Liver (tissue), 8 donors: ENCODE measurements at regions not wholly inside any gene's neighbourhood (a gene's known extent, or its start where the extent isn't known, plus 50 kb on each side); places are given as distances from the start of the nearest gene placed in this dataset.

Source experiments
- DNase-seq: peaks from one replicate; pipeline ENCODE4 v3.0.0-alpha.2; 2017; ENCODE audit warnings: low spot score
- H3K27ac ChIP-seq, 2 donors: one replicate each; pipeline ENCODE4 v1.7.0; 2013; ENCODE audit warnings: inconsistent platforms in 2 of 2, low read length in 2 of 2, control low read depth in 1 of 2, low read depth in 1 of 2, mild to moderate bottlenecking in 1 of 2
- H3K27me3 ChIP-seq, 4 donors: one replicate each; pipeline versions ENCODE4 v1.6.1 to v1.7.0; 2013; ENCODE audit warnings: low read length in 3 of 4, inconsistent platforms in 1 of 4, mild to moderate bottlenecking in 1 of 4, moderate library complexity in 1 of 4; ENCODE audit not compliant: control insufficient read depth in 4 of 4, insufficient read depth in 4 of 4
- H3K36me3 ChIP-seq, 4 donors: one replicate each; pipeline versions ENCODE4 v1.6.1 to v1.7.0; 2013; ENCODE audit warnings: low read length in 3 of 4, mild to moderate bottlenecking in 3 of 4, low read depth in 1 of 4, moderate library complexity in 1 of 4; ENCODE audit not compliant: control insufficient read depth in 4 of 4, insufficient read depth in 3 of 4
- H3K4me1 ChIP-seq, 4 donors: one replicate each; pipeline versions ENCODE4 v1.6.1 to v1.7.0; 2013; ENCODE audit warnings: low read length in 3 of 4, mild to moderate bottlenecking in 3 of 4, moderate library complexity in 1 of 4; ENCODE audit not compliant: control insufficient read depth in 4 of 4, insufficient read depth in 4 of 4
- H3K4me3 ChIP-seq, 3 donors: one replicate each; pipeline versions ENCODE4 v1.6.1 to v1.7.0; 2013; ENCODE audit warnings: low read length in 3 of 3, control low read depth in 1 of 3, low read depth in 1 of 3, mild to moderate bottlenecking in 1 of 3
- H3K9ac ChIP-seq, 2 donors: one replicate each; pipeline ENCODE4 v1.7.0; 2013; ENCODE audit warnings: low read length in 2 of 2, mild to moderate bottlenecking in 2 of 2, moderate library complexity in 2 of 2, control low read depth in 1 of 2, low read depth in 1 of 2
- H3K9me3 ChIP-seq, 4 donors: one replicate each; pipeline versions ENCODE4 v1.6.1 to v1.7.0; 2013; ENCODE audit warnings: low read length in 3 of 4; ENCODE audit not compliant: control insufficient read depth in 4 of 4
- EGR1 ChIP-seq, 2 donors: IDR thresholded peaks; 2 replicates each; pipeline ENCODE4 v1.6.1; 2016 to 2018; ENCODE audit warnings: antibody characterized with exemption in 2 of 2, low read depth in 2 of 2
- FOXA1 ChIP-seq: IDR thresholded peaks from 2 replicates; pipeline ENCODE4 v1.6.1; 2016; ENCODE audit warnings: antibody characterized with exemption
- FOXA2 ChIP-seq: IDR thresholded peaks from 2 replicates; pipeline ENCODE4 v1.6.1; 2016; ENCODE audit warnings: antibody characterized with exemption
- GABPA ChIP-seq, 2 donors: IDR thresholded peaks in 1 of 2; conservative IDR thresholded peaks in 1 of 2; 2 replicates each; pipeline ENCODE4 v1.6.1; 2016; ENCODE audit warnings: antibody characterized with exemption in 2 of 2, mild to moderate bottlenecking in 1 of 2, moderate library complexity in 1 of 2
- HNF4A ChIP-seq, 2 donors: conservative IDR thresholded peaks; 2 replicates each; pipeline ENCODE4 v1.6.1; 2016; ENCODE audit warnings: antibody characterized with exemption in 2 of 2, mild to moderate bottlenecking in 2 of 2
- HNF4G ChIP-seq: IDR thresholded peaks from 2 replicates; pipeline ENCODE4 v1.6.1; 2016; ENCODE audit warnings: antibody characterized with exemption
- JUND ChIP-seq, 2 donors: IDR thresholded peaks; 2 replicates each; pipeline ENCODE4 v1.6.1; 2016; ENCODE audit warnings: antibody characterized with exemption in 2 of 2
- NR2F2 ChIP-seq: IDR thresholded peaks from 2 replicates; pipeline ENCODE4 v1.6.1; 2016; ENCODE audit warnings: antibody characterized with exemption
- RAD21 ChIP-seq, 2 donors: IDR thresholded peaks; 2 replicates each; pipeline ENCODE4 v1.6.1; 2016; ENCODE audit warnings: antibody characterized with exemption in 2 of 2, mild to moderate bottlenecking in 2 of 2
- RXRA ChIP-seq, 2 donors: IDR thresholded peaks; 2 replicates each; pipeline ENCODE4 v1.6.1; 2017 to 2018; ENCODE audit warnings: antibody characterized with exemption in 2 of 2, mild to moderate bottlenecking in 1 of 2
- SP1 ChIP-seq: IDR thresholded peaks from 2 replicates; pipeline ENCODE4 v1.6.1; 2018; ENCODE audit warnings: antibody characterized with exemption, mild to moderate bottlenecking
- YY1 ChIP-seq: IDR thresholded peaks from 2 replicates; pipeline ENCODE4 v1.6.1; 2016; ENCODE audit warnings: antibody characterized with exemption, mild to moderate bottlenecking
- WGBS: extraction: QIAGEN DNeasy Blood & Tissue Kit; methylation state at CpG from one replicate; pipeline ENCODE4 v1.1.7; 2013; 5-methylcytosine and 5-hydroxymethylcytosine counted together
- TF ChIP-seq, protein P1 (sequence below): IDR thresholded peaks from 2 replicates; pipeline ENCODE4 v1.6.1; 2016; ENCODE audit warnings: antibody characterized with exemption
- TF ChIP-seq, protein P2 (sequence below): fragments of 150-350 bp; IDR thresholded peaks from 2 replicates; pipeline ENCODE4 v1.5.1; 2017; ENCODE audit warnings: improper control_type of control experiment, low read depth, low read length; ENCODE audit not compliant: missing input control
- TF ChIP-seq, protein P3 (sequence below): IDR thresholded peaks from 2 replicates; pipeline ENCODE4 v1.6.1; 2016; ENCODE audit warnings: antibody characterized with exemption
- TF ChIP-seq, protein P4 (sequence below): IDR thresholded peaks from 2 replicates; pipeline ENCODE4 v1.6.1; 2016; ENCODE audit warnings: antibody characterized with exemption, mild to moderate bottlenecking
- donor health status: healthy.
- donor health status: healthy.
- donor health status: healthy.
- donor health status: healthy.
- donor health status: healthy.

DNA sequence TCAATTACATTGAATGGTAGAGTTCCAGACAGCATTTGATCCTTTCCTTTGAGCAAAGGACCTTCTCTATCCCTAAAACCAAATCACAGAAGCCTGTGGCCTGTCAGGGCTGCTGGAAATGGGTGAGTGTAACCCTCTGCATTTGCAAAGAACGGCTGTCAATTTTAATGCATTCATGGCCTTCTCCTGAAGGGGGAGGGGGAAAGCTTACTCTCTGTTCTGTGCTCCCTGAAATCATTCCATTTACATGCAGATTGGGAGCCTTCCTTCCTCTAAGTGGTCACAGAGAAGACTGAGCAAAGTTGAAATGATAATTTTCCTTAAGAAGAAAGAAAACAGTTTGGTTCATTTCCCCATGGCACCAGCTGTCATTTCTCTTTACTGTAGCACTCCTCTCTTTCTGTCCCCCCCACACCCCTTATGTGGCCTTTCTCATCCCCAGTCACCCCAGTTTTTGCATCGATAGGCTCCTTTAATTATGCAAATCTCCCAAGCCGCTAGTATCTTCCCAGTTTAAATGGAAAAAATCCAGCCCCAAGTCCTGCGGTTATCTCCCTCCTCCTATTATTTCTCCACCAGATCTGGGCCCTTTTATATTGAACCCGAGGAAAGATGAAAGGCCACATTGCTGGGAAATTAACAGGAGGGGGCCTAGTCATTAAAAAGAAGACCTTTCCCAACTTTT is 109.4 kb upstream of the KIRREL3 start:
- no peak overlapping the region for H3K4me3 ChIP-seq
- WGBS, result 76% methylated on average over 5 of the region's 5 CpGs
- no peak overlapping the region for H3K27ac ChIP-seq
- DNase-seq, result no peak
- no peak for TF ChIP-seq RXRA (IDR thresholded peaks at IDR 0.05)
- no peak for TF ChIP-seq EGR1 (IDR thresholded peaks at IDR 0.05; ENCODE audit: low read depth in 2 of 2)
- no peak for TF ChIP-seq HNF4A (conservative IDR thresholded peaks at IDR 0.05)
- TF ChIP-seq RAD21 (IDR thresholded peaks at IDR 0.05), result no peak
- TF ChIP-seq YY1, result no peak
- TF ChIP-seq FOXA2, result no peak
- TF ChIP-seq, protein P1, sequence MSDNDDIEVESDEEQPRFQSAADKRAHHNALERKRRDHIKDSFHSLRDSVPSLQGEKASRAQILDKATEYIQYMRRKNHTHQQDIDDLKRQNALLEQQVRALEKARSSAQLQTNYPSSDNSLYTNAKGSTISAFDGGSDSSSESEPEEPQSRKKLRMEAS, result no peak
- no peak for TF ChIP-seq JUND (IDR thresholded peaks at IDR 0.05)
- TF ChIP-seq, protein P2, sequence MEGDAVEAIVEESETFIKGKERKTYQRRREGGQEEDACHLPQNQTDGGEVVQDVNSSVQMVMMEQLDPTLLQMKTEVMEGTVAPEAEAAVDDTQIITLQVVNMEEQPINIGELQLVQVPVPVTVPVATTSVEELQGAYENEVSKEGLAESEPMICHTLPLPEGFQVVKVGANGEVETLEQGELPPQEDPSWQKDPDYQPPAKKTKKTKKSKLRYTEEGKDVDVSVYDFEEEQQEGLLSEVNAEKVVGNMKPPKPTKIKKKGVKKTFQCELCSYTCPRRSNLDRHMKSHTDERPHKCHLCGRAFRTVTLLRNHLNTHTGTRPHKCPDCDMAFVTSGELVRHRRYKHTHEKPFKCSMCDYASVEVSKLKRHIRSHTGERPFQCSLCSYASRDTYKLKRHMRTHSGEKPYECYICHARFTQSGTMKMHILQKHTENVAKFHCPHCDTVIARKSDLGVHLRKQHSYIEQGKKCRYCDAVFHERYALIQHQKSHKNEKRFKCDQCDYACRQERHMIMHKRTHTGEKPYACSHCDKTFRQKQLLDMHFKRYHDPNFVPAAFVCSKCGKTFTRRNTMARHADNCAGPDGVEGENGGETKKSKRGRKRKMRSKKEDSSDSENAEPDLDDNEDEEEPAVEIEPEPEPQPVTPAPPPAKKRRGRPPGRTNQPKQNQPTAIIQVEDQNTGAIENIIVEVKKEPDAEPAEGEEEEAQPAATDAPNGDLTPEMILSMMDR, result no peak
- no peak for TF ChIP-seq FOXA1
- TF ChIP-seq, protein P3, sequence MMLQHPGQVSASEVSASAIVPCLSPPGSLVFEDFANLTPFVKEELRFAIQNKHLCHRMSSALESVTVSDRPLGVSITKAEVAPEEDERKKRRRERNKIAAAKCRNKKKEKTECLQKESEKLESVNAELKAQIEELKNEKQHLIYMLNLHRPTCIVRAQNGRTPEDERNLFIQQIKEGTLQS, result no peak
- TF ChIP-seq HNF4G, result no peak
- no peak for TF ChIP-seq NR2F2
- H3K27me3 ChIP-seq, result no peaks in the 10 kb centered on the region
- peaks cover 0 to 21% (median 12%) of the 10 kb centered on the region in 4 donors for H3K4me1 ChIP-seq
- H3K9me3 ChIP-seq, result no peaks in the 10 kb centered on the region
- no peak overlapping the region for H3K9ac ChIP-seq
- H3K36me3 ChIP-seq, result no peaks in the 10 kb centered on the region

DNA sequence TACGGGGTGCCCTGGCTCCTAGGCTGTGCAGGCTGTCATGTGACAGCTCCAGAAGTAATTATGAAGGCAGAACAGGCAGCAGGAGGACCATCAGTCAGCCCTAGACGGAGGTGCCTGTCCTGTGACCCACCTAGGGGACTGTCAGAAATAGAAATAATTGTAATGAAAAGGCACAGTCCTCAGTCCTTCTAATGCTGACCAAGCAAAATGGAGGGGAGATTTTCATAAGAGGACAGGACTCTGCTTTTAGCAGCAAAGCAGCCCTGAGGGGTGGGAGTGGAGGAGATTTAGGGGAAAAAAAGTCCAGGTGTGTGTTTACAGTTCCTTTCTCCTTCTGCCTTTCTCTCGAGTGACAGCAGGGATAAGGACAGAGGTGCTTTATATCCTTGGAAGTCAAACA is 108.3 kb upstream of the KIRREL3 start:
- DNase-seq, result no peak
- no peak overlapping the region for H3K4me3 ChIP-seq
- no peaks in the 10 kb centered on the region for H3K36me3 ChIP-seq
- 86% methylated on average over 3 of the region's 3 CpGs for WGBS
- H3K9ac ChIP-seq, result no peak overlapping the region
- no peaks in the 10 kb centered on the region for H3K27me3 ChIP-seq
- no peak overlapping the region for H3K27ac ChIP-seq
- no peak for TF ChIP-seq SP1
- no peak for TF ChIP-seq GABPA (IDR thresholded peaks at IDR 0.05 in 1 of 2, conservative IDR thresholded peaks at IDR 0.05 in 1 of 2)
- TF ChIP-seq, protein P4, sequence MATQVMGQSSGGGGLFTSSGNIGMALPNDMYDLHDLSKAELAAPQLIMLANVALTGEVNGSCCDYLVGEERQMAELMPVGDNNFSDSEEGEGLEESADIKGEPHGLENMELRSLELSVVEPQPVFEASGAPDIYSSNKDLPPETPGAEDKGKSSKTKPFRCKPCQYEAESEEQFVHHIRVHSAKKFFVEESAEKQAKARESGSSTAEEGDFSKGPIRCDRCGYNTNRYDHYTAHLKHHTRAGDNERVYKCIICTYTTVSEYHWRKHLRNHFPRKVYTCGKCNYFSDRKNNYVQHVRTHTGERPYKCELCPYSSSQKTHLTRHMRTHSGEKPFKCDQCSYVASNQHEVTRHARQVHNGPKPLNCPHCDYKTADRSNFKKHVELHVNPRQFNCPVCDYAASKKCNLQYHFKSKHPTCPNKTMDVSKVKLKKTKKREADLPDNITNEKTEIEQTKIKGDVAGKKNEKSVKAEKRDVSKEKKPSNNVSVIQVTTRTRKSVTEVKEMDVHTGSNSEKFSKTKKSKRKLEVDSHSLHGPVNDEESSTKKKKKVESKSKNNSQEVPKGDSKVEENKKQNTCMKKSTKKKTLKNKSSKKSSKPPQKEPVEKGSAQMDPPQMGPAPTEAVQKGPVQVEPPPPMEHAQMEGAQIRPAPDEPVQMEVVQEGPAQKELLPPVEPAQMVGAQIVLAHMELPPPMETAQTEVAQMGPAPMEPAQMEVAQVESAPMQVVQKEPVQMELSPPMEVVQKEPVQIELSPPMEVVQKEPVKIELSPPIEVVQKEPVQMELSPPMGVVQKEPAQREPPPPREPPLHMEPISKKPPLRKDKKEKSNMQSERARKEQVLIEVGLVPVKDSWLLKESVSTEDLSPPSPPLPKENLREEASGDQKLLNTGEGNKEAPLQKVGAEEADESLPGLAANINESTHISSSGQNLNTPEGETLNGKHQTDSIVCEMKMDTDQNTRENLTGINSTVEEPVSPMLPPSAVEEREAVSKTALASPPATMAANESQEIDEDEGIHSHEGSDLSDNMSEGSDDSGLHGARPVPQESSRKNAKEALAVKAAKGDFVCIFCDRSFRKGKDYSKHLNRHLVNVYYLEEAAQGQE, result no peak
- TF ChIP-seq RAD21 (IDR thresholded peaks at IDR 0.05), result no peak
- no peak for TF ChIP-seq YY1
- H3K9me3 ChIP-seq, result no peaks in the 10 kb centered on the region
- peaks cover 0 to 31% (median 16%) of the 10 kb centered on the region in 4 donors for H3K4me1 ChIP-seq
